Thymus (tissue), 11 donors: ENCODE measurements at regions not wholly inside any gene's neighbourhood (a gene's known extent, or its start where the extent isn't known, plus 50 kb on each side); places are given as distances from the start of the nearest gene placed in this dataset.

ENCODE experiments used
- DNase-seq, 9 donors: peaks; one replicate each; pipeline ENCODE4 v3.0.0-alpha.2; 2013; ENCODE audit warnings: low spot score in 9 of 9, low read depth in 6 of 9, missing footprints in 1 of 9
- H3K27ac ChIP-seq, 2 donors: one replicate each; pipeline ENCODE4 v1.5.1; 2013; ENCODE audit warnings: control low read depth in 1 of 2, low read depth in 1 of 2, low read length in 1 of 2, mild to moderate bottlenecking in 1 of 2, moderate library complexity in 1 of 2
- H3K27me3 ChIP-seq, 2 donors: one replicate each; pipeline ENCODE4 v1.5.1; 2013; ENCODE audit warnings: low read length in 1 of 2; ENCODE audit not compliant: control insufficient read depth in 2 of 2, insufficient read depth in 1 of 2
- H3K36me3 ChIP-seq, 2 donors: one replicate each; pipeline ENCODE4 v1.5.1; 2013; ENCODE audit warnings: low read length in 1 of 2, mild to moderate bottlenecking in 1 of 2, moderate library complexity in 1 of 2; ENCODE audit not compliant: control insufficient read depth in 2 of 2, insufficient read depth in 2 of 2
- H3K4me1 ChIP-seq, 2 donors: one replicate each; pipeline ENCODE4 v1.5.1; 2013; ENCODE audit warnings: low read length in 2 of 2; ENCODE audit not compliant: control insufficient read depth in 2 of 2, insufficient read depth in 2 of 2
- H3K4me3 ChIP-seq, 2 donors: one replicate each; pipeline ENCODE4 v1.5.1; 2013; ENCODE audit warnings: low read length in 2 of 2, control low read depth in 1 of 2, mild to moderate bottlenecking in 1 of 2
- H3K9me3 ChIP-seq, 2 donors: one replicate each; pipeline ENCODE4 v1.5.1; 2013; ENCODE audit warnings: low read length in 1 of 2, mild to moderate bottlenecking in 1 of 2; ENCODE audit not compliant: control insufficient read depth in 2 of 2, insufficient read depth in 1 of 2
- WGBS: extraction: QIAGEN DNeasy Blood & Tissue Kit; methylation state at CpG from one replicate; pipeline ENCODE4 v1.1.7; 2013; 5-methylcytosine and 5-hydroxymethylcytosine counted together
- donor health status: healthy.

DNA sequence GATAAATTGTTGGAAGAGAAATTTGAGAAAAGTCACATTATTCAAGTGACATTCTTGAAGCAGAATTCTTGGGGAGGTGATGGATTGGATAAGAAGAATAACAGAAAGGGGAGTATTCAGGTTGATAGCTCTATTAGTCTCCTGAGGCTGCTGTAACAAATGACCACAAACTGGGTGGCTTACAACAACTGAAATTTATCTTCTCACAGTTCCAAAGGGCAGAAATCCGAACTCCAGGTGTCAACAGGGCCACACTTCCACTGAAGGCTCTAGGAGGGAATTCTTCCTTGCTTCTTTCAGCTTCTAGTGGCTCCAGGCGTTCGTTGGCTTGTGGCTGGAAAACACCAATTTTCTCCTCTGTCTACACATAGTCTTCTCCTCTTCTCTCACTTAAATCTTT, 99.8 kb downstream of the TES start:
- 84% methylated on average over 3 of the region's 3 CpGs for WGBS
- no peaks in the 10 kb centered on the region for H3K27me3 ChIP-seq
- no peaks in the 10 kb centered on the region for H3K9me3 ChIP-seq
- no peak overlapping the region for H3K27ac ChIP-seq
- no peaks in the 10 kb centered on the region for H3K4me1 ChIP-seq
- H3K4me3 ChIP-seq, result no peak overlapping the region
- no peak for DNase-seq
- H3K36me3 ChIP-seq, result no peaks in the 10 kb centered on the region

GRCh38 chr7:116311259-116311658, 100.9 kb downstream of the TES start:
- H3K4me1 ChIP-seq, result no peaks in the 10 kb centered on the region
- no peak overlapping the region for H3K4me3 ChIP-seq
- DNase-seq, result no peak
- H3K27ac ChIP-seq, result no peak overlapping the region
- no peaks in the 10 kb centered on the region for H3K36me3 ChIP-seq
- no peaks in the 10 kb centered on the region for H3K9me3 ChIP-seq
- H3K27me3 ChIP-seq, result no peaks in the 10 kb centered on the region
- WGBS, result 97% methylated on average over 3 of the region's 3 CpGs

DNA sequence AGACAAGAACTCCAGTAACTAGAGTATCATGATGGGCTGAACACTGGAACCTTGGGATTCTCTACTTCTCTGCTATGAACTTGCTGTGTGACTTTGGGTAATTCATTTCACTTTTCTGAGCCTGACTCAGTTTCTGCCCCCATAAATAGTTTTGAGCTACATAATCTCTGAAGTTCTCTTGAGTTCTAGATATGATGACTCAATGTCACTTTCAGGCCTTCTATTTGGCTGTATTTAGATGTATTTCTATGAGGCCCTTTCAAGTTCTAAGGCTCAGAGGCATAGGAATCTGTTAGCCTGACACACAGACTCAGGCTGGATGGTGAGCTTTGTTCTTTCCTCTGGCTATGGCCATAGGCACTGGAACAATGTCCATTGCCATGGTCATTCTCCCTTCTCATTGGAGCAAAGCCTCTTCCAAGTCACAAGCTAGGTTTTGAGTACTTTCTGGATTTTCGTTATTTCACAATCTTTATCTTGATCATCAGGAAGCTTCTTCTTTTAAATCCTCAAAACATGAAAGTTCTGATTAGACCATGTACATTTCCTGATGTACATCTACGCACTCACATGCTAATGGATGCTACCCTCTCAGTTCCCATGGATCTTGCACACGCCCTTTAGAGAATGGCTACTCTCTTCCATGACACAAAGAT, 101.6 kb downstream of the TES start:
- no peaks in the 10 kb centered on the region for H3K36me3 ChIP-seq
- no peaks in the 10 kb centered on the region for H3K27me3 ChIP-seq
- no peaks in the 10 kb centered on the region for H3K4me1 ChIP-seq
- H3K9me3 ChIP-seq, result no peaks in the 10 kb centered on the region
- 98% methylated on average over 3 of the region's 3 CpGs for WGBS
- no peak overlapping the region for H3K27ac ChIP-seq
- no peak overlapping the region for H3K4me3 ChIP-seq
- DNase-seq, result no peak

DNA sequence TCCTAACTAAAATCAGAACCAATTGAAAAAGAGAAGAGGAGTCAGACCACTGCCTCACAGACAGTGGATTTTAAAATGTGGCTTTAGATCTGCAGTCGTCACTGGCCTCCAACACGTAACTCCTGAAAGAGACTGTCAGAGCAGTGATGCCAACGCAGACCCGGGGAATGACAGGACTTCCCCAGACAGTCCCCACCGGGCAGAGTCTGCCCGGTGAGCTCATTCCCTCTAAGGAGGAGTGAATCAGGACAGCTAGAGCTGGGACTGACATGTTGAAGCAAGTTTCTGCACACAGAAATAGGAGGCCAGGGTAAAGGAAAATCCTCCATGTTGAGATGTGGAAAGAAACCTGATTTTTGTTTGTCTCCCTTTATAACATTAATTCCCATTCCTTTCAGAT, 105.0 kb downstream of the TES start:
- H3K27ac ChIP-seq, result no peak overlapping the region
- peak in 1 of 9 donors; percentile 1 for DNase-seq
- H3K27me3 ChIP-seq, result no peaks in the 10 kb centered on the region
- H3K4me1 ChIP-seq, result no peaks in the 10 kb centered on the region
- no peaks in the 10 kb centered on the region for H3K36me3 ChIP-seq
- WGBS, result 98% methylated on average over 6 of the region's 6 CpGs
- H3K9me3 ChIP-seq, result no peaks in the 10 kb centered on the region
- H3K4me3 ChIP-seq, result no peak overlapping the region

- Histone ChIP-seq H3K4me1 (no peaks in the 10 kb centered on the region), H3K27ac (no peak overlapping the region)
- 90% methylated on average over 3 of the region's 3 CpGs for WGBS
Measured at GRCh38 chr7:116315803-116316202, 105.5 kb downstream of the TES start.

DNA sequence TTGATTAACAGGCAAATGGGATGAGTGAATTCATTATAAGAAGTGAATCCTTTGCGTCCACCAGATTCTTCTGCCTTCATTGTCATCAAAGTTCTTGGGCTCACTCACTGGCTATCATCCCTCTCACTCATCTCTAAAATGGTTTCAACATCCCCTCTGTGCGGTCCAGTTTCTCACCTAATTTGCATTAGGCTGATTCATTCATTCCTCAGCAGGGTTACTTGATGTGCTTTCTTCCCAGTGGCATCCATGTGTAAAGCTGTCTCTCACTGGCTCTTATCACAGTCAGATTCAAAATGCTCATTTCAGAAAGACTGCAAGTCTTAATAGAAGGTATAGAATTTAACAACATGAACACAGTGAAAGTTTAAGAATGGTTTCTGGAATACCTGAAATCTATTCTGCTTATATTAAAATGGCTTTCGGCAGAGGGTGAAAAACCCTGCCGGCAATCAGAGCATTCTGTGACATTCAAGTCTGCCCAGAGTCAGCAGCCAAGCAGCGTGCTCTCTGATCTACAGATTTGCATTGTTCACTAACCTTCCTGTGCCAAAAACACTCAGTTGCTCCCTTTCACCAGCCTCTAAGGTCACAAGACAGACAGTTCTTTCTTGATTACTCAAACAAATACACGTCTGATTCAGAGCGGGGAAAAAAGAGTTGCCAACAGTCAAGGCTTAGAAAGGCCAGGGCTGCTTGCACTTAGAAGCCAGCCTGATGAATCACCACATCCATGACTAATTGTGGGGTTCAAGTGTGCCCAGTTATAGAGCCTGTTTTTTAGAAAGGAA, 106.7 kb downstream of the TES start:
- Histone ChIP-seq H3K9me3 (no peaks in the 10 kb centered on the region), H3K27me3 (no peaks in the 10 kb centered on the region), H3K36me3 (no peaks in the 10 kb centered on the region), H3K27ac (peak overlapping the region in 1 of 2 donors; percentile 27), H3K4me1 (no peaks in the 10 kb centered on the region), H3K4me3 (no peak overlapping the region)
- WGBS, result 92% methylated on average over 7 of the region's 7 CpGs
- DNase-seq, result peak in 1 of 9 donors; percentile 1

More at GRCh38 chr7:116315803-116316202, 105.5 kb downstream of the TES start:
- H3K36me3 ChIP-seq, result no peaks in the 10 kb centered on the region
- no peak for DNase-seq
- H3K9me3 ChIP-seq, result no peaks in the 10 kb centered on the region
- H3K4me3 ChIP-seq, result no peak overlapping the region
- no peaks in the 10 kb centered on the region for H3K27me3 ChIP-seq

DNA sequence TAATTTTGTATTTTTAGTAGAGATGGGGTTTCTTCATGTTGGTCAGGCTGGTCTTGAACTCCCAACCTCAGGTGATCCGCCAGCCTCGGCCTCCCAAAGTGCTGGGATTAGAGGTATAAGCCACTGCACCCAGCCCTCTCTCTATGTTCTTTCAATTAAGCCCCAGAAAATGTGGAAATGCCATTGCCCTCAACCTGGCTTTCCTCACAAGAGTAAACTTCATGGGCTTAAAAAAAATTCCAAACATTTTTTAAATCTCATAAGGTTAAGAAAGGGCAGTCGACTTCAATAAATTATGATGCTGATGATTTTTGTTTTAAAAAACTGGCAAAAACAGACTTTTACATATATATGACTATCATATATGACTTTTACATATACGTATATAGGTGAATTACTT, 107.6 kb downstream of the TES start:
- Histone ChIP-seq H3K4me1 (no peaks in the 10 kb centered on the region), H3K27ac (no peak overlapping the region), H3K27me3 (no peaks in the 10 kb centered on the region), H3K9me3 (no peaks in the 10 kb centered on the region), H3K4me3 (no peak overlapping the region), H3K36me3 (no peaks in the 10 kb centered on the region)
- DNase-seq, result no peak
- 96% methylated on average over 4 of the region's 4 CpGs for WGBS

DNA sequence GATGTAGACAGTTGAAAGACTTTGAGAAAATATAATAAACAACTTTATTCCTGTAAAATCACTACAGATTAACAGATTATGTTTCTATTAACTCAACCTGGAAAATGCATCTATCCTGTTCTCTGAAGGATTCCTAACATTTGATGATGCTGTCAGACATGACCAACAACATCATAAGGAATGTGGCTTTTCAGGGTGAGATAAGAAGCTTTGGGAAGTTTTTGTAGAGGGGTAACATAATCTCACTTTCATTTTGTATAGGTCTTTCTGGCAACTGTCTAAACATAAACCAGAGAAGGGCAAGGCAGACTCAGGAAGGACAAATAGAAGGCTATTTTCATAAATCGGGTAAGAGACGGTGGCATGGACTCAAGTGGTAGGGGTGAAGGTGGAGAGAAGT, 112.2 kb downstream of the TES start:
- Histone ChIP-seq H3K4me3 (no peak overlapping the region), H3K27ac (no peak overlapping the region), H3K9me3 (no peaks in the 10 kb centered on the region), H3K36me3 (no peaks in the 10 kb centered on the region), H3K27me3 (no peaks in the 10 kb centered on the region), H3K4me1 (no peaks in the 10 kb centered on the region)
- DNase-seq, result no peak
- WGBS, result 97% methylated on average over 2 of the region's 2 CpGs

- H3K4me1 ChIP-seq, result no peaks in the 10 kb centered on the region
- no peaks in the 10 kb centered on the region for H3K36me3 ChIP-seq
- no peak overlapping the region for H3K4me3 ChIP-seq
- no peak for DNase-seq
- WGBS, result 86% methylated on average over 2 of the region's 2 CpGs
- no peaks in the 10 kb centered on the region for H3K9me3 ChIP-seq
- H3K27ac ChIP-seq, result no peak overlapping the region
- no peaks in the 10 kb centered on the region for H3K27me3 ChIP-seq
Measured at GRCh38 chr7:116324582-116324981, 114.2 kb downstream of the TES start.
